ENCODE measurements at regions not wholly inside any gene's neighbourhood (a gene's known extent, or its start where the extent isn't known, plus 50 kb on each side); places are given as distances from the start of the nearest gene placed in this dataset.

DNA sequence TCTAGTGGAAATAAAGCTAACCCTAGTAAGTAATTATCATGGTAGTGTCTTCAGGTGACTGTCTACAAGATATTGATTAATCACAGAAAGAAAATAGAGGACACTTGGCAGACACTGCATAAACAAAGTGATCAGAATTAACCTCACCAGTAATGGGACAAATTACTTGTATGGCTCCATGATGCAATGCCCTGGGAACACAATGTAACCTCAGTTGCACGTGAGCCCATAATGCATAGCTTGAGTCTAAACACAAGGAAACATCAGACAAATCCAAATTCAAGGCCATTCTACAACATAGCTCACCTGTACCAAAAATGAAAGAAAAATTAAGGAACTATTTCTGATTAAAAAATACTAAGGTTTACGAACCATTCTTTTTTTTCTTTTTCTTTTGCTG is 92.4 kb upstream of the SSTR4 start:
- WGBS (ENCODE audit: insufficient coverage, low coverage, missing lambda C conversion rate) = 44% methylated on average over 2 of the region's 2 CpGs
- ATAC-seq = no peak
- no peaks in the 10 kb centered on the region for H3K27me3 ChIP-seq (ENCODE audit: control insufficient read depth in 2 of 2, insufficient read depth in 2 of 2, low read length in 2 of 2)
- no peak overlapping the region for H2AFZ ChIP-seq (ENCODE audit: low read depth, low read length)
- FAIRE-seq = no peak
- intact Hi-C loops (cut with micrococcal nuclease) = no loop called here
- in situ Hi-C loops (cut with MboI) = no loop called here
- no peak overlapping the region for H3K9ac ChIP-seq (ENCODE audit: insufficient read depth in 1 of 2, low read depth in 2 of 2, low read length in 2 of 2)
- H3K4me3 ChIP-seq = no peak overlapping the region
- no peaks in the 10 kb centered on the region for H4K20me1 ChIP-seq (replicated peaks; ENCODE audit: control insufficient read depth, insufficient read depth, low read length)
- no peak overlapping the region for H3K4me2 ChIP-seq (ENCODE audit: insufficient read depth, low read length)
- no peaks in the 10 kb centered on the region for H3K9me3 ChIP-seq (replicated peaks; ENCODE audit: control insufficient read depth, insufficient read depth, low read depth, low read length)
- H3K4me1 ChIP-seq (replicated peaks in 1 of 2; ENCODE audit: control insufficient read depth in 2 of 2, insufficient read depth in 2 of 2, low read length in 2 of 2) = no peaks in the 10 kb centered on the region; a peak in 1 of 5 replicates
- no TSS peak for BruUV-seq (replicated peaks)
- CTCF ChIA-PET (ENCODE audit: low intra/inter-chr PET ratio) = no interaction called here
- H3K79me2 ChIP-seq (ENCODE audit: control insufficient read depth, insufficient read depth, low read length) = no peaks in the 10 kb centered on the region
- no peaks in the 10 kb centered on the region for H3K36me3 ChIP-seq (ENCODE audit: control insufficient read depth, insufficient read depth, low read length)
- TF ChIP-seq, protein P1, sequence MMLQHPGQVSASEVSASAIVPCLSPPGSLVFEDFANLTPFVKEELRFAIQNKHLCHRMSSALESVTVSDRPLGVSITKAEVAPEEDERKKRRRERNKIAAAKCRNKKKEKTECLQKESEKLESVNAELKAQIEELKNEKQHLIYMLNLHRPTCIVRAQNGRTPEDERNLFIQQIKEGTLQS (IDR thresholded peaks at IDR 0.05) = peak; percentile 46; the same call in 1 of the 2 replicates
- TF ChIP-seq, protein P1 (CRISPR knock-in tag; conservative IDR thresholded peaks at IDR 0.05) = no peak
- TF ChIP-seq, protein P2, sequence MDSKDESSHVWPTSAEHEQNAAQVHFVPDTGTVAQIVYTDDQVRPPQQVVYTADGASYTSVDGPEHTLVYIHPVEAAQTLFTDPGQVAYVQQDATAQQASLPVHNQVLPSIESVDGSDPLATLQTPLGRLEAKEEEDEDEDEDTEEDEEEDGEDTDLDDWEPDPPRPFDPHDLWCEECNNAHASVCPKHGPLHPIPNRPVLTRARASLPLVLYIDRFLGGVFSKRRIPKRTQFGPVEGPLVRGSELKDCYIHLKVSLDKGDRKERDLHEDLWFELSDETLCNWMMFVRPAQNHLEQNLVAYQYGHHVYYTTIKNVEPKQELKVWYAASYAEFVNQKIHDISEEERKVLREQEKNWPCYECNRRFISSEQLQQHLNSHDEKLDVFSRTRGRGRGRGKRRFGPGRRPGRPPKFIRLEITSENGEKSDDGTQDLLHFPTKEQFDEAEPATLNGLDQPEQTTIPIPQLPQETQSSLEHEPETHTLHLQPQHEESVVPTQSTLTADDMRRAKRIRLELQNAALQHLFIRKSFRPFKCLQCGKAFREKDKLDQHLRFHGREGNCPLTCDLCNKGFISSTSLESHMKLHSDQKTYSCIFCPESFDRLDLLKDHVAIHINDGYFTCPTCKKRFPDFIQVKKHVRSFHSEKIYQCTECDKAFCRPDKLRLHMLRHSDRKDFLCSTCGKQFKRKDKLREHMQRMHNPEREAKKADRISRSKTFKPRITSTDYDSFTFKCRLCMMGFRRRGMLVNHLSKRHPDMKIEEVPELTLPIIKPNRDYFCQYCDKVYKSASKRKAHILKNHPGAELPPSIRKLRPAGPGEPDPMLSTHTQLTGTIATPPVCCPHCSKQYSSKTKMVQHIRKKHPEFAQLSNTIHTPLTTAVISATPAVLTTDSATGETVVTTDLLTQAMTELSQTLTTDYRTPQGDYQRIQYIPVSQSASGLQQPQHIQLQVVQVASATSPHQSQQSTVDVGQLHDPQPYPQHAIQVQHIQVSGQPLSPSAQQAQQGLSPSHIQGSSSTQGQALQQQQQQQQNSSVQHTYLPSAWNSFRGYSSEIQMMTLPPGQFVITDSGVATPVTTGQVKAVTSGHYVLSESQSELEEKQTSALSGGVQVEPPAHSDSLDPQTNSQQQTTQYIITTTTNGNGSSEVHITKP (IDR thresholded peaks at IDR 0.05; ENCODE audit: partially characterized antibody) = no peak
- TF ChIP-seq NCOA4 (IDR thresholded peaks at IDR 0.05; ENCODE audit: partially characterized antibody) (no peak), ZBTB7A (IDR thresholded peaks at IDR 0.05; ENCODE audit: borderline replicate concordance, control insufficient read depth, low read depth, low read length) (no peak), BHLHE40 (IDR thresholded peaks at IDR 0.05; ENCODE audit: low read length) (peak; percentile 15; the same call in 1 of the 2 replicates), NFE2L1 (tag; IDR thresholded peaks at IDR 0.05; ENCODE audit: borderline replicate concordance, low read depth) (no peak), CEBPG (CRISPR knock-in tag; IDR thresholded peaks at IDR 0.05) (no peak), CEBPG (tag; conservative IDR thresholded peaks at IDR 0.05 in 1 of 2, IDR thresholded peaks at IDR 0.05 in 1 of 2) (peak in 1 of 2 experiments; percentile 74; a peak in 2 of 4 replicates), PHTF2 (CRISPR knock-in tag; IDR thresholded peaks at IDR 0.05) (no peak), L3MBTL2 (IDR thresholded peaks at IDR 0.05) (0 out of 2 replicates have a peak, but pooled peaks have one; percentile 19), TRIM24 (IDR thresholded peaks at IDR 0.05) (peak in 1 of 2 experiments; percentile 62; a peak in 2 of 4 replicates), ZNF197 (CRISPR knock-in tag; IDR thresholded peaks at IDR 0.05; ENCODE audit: low read depth) (no peak), TFAM (CRISPR knock-in tag; conservative IDR thresholded peaks at IDR 0.05) (no peak), BRD9 (IDR thresholded peaks at IDR 0.05; ENCODE audit: low read depth, partially characterized antibody) (no peak), SMARCA5 (IDR thresholded peaks at IDR 0.05) (no peak), PURB (CRISPR knock-in tag; IDR thresholded peaks at IDR 0.05; ENCODE audit: low read depth) (no peak), PML (IDR thresholded peaks at IDR 0.05; ENCODE audit: low read length) (no peak)
- H3K9me1 ChIP-seq (ENCODE audit: control insufficient read depth, insufficient read depth, low read length) = no peaks in the 10 kb centered on the region
- DNase-seq (ENCODE audit: extremely low read depth in 1 of 4, low spot score in 3 of 4) = no peak
- POLR2A ChIA-PET = no interaction called here
- no peak overlapping the region for H3K27ac ChIP-seq (ENCODE audit: extremely low read depth, low read depth, low read length)

All from K562 (cell line).